T-helper 2 cell treated with Interferon-gamma antibody and Interleukin-4, amounts not matched to agents 5 μg/mL and 100 μg/mL, for 36 hours (primary cell): ENCODE measurements at regions not wholly inside any gene's neighbourhood (a gene's known extent, or its start where the extent isn't known, plus 50 kb on each side); places are given as distances from the start of the nearest gene placed in this dataset.
"Not testable (repeated sequence)": the region's sequence is repeated elsewhere in the genome, so short reads cannot be mapped to it uniquely, and the experiment has no call there.

Source experiments
- DNase-seq: peaks from one replicate; pipeline ENCODE4 v3.0.0; 2021; ENCODE audit warnings: low spot score
- H3K27ac Mint-ChIP-seq: one replicate; pipeline ENCODE4 v1.8.0; 2021; ENCODE audit warnings: mild to moderate bottlenecking, mixed read lengths
- H3K27me3 Mint-ChIP-seq: one replicate; pipeline ENCODE4 v1.8.0; 2021; ENCODE audit warnings: low read depth, mixed read lengths
- H3K36me3 Mint-ChIP-seq: one replicate; pipeline ENCODE4 v1.8.0; 2021; ENCODE audit warnings: low read depth, mixed read lengths
- H3K4me1 Mint-ChIP-seq: one replicate; pipeline ENCODE4 v1.8.0; 2021; ENCODE audit warnings: low read depth, mixed read lengths
- H3K4me3 Mint-ChIP-seq: one replicate; pipeline ENCODE4 v1.8.0; 2022; ENCODE audit warnings: mild to moderate bottlenecking, moderate library complexity, mixed read lengths
- H3K9me3 Mint-ChIP-seq: one replicate; pipeline ENCODE4 v1.8.0; 2021; ENCODE audit warnings: mixed read lengths

DNA sequence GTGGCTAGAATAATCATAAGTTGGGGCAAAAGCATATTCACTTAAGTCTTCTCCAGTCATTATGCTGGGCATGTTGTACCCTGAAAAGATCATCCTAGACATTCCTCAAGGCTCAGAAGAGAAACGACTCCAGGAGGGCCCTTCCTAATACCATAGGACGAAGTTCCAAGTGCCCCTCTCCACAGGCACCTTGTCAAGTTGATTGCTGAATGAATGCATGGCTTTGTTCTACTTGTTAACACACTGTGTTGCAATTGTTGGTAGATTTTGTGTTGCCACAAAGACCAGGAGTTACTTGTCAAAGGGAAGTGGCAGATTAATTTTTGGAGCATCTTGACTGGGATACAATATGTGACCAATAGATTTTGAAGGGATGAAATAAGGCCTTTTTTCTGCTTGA, 194.3 kb upstream of the SMLR1 start:
- no peak overlapping the region for H3K4me3 Mint-ChIP-seq

GRCh38 chr6:130643361-130643760, 183.8 kb upstream of the SMLR1 start:
- Mint-ChIP-seq H3K4me3 (no peak overlapping the region), H3K27me3 (no peaks in the 10 kb centered on the region), H3K27ac (no peak overlapping the region), H3K9me3 (peaks cover 47% of the 10 kb centered on the region), H3K4me1 (peaks cover 4% of the 10 kb centered on the region), H3K36me3 (peaks cover 18% of the 10 kb centered on the region)
- DNase-seq: no peak

More for the DNA sequence above, 194.3 kb upstream of the SMLR1 start:
- H3K9me3 Mint-ChIP-seq: peaks cover 32% of the 10 kb centered on the region
- no peak for DNase-seq
- no peak overlapping the region for H3K27ac Mint-ChIP-seq
- H3K36me3 Mint-ChIP-seq: peaks cover 12% of the 10 kb centered on the region
- peaks cover 8% of the 10 kb centered on the region for H3K4me1 Mint-ChIP-seq
- no peaks in the 10 kb centered on the region for H3K27me3 Mint-ChIP-seq

DNA sequence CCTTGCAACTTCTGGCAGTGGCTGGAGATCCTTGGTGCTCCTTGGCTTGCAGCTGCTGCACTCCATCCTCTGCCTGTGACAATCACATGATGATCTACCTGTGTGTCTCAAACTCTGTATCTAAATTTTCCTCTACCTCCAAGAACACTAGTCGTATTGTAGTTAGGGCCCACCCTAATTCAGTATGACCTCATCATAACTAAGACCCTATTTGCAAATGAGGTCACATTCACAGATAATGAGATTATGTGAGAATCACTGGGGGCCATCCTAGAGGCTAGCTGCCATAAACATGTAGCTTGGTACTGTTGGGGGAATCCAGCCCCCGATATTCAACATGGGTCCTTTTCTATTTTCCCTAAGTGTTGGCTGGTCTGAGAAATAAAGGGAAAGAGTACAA, 183.0 kb upstream of the SMLR1 start:
- peaks cover 15% of the 10 kb centered on the region for H3K36me3 Mint-ChIP-seq
- peaks cover 4% of the 10 kb centered on the region for H3K4me1 Mint-ChIP-seq
- DNase-seq: no peak
- no peak overlapping the region for H3K27ac Mint-ChIP-seq
- H3K27me3 Mint-ChIP-seq: no peaks in the 10 kb centered on the region
- H3K9me3 Mint-ChIP-seq: peaks cover 43% of the 10 kb centered on the region
- no peak overlapping the region for H3K4me3 Mint-ChIP-seq

DNA sequence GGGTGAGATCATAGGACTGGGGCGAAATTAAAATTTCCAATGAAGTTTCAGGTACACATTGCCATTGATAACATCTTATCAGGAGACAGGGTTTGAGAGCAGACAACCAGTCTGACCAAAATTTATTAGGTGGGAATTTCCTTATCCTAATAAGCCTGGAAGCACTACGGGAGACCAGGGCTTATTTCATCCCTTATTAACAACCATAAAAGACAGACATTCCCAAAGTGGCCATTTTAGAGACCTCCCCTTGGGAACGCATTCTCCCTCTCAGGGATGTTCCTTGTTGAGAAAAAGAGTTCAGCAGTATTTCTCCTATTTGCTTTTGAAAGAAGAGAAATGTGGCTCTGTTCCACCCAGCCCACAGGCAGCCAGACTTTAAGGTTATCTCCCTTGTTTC, 182.4 kb upstream of the SMLR1 start:
- Mint-ChIP-seq H3K9me3 (peaks cover 43% of the 10 kb centered on the region), H3K36me3 (peaks cover 15% of the 10 kb centered on the region)
- H3K27ac Mint-ChIP-seq, H3K4me3 Mint-ChIP-seq, H3K27me3 Mint-ChIP-seq, DNase-seq, H3K4me1 Mint-ChIP-seq: not testable (repeated sequence)

GRCh38 chr6:130647246-130647645, 180.0 kb upstream of the SMLR1 start:
- peaks cover 42% of the 10 kb centered on the region for H3K9me3 Mint-ChIP-seq
- no peaks in the 10 kb centered on the region for H3K4me1 Mint-ChIP-seq
- H3K36me3 Mint-ChIP-seq: peaks cover 17% of the 10 kb centered on the region
- H3K27ac Mint-ChIP-seq: no peak overlapping the region
- no peaks in the 10 kb centered on the region for H3K27me3 Mint-ChIP-seq
- DNase-seq: no peak
- H3K4me3 Mint-ChIP-seq: no peak overlapping the region

- H3K4me3 Mint-ChIP-seq: no peak overlapping the region
- no peak for DNase-seq
- H3K36me3 Mint-ChIP-seq: peaks cover 4% of the 10 kb centered on the region
- H3K9me3 Mint-ChIP-seq: peaks cover 10% of the 10 kb centered on the region
- H3K27me3 Mint-ChIP-seq: peaks cover 3% of the 10 kb centered on the region
- H3K27ac Mint-ChIP-seq: no peak overlapping the region
- peaks cover 3% of the 10 kb centered on the region for H3K4me1 Mint-ChIP-seq
These were observed 171.6 kb upstream of the SMLR1 start for GRCh38 chr6:130655586-130655985.

- Mint-ChIP-seq H3K27ac (no peak overlapping the region), H3K36me3 (no peaks in the 10 kb centered on the region), H3K4me1 (peaks cover 3% of the 10 kb centered on the region), H3K9me3 (peaks cover 4% of the 10 kb centered on the region), H3K4me3 (no peak overlapping the region), H3K27me3 (no peaks in the 10 kb centered on the region)
- no peak for DNase-seq
These were observed 166.1 kb upstream of the SMLR1 start for GRCh38 chr6:130661077-130661476.

- no peaks in the 10 kb centered on the region for H3K4me1 Mint-ChIP-seq
- DNase-seq: no peak
- no peak overlapping the region for H3K4me3 Mint-ChIP-seq
- peaks cover 4% of the 10 kb centered on the region for H3K9me3 Mint-ChIP-seq
- no peaks in the 10 kb centered on the region for H3K36me3 Mint-ChIP-seq
- no peaks in the 10 kb centered on the region for H3K27me3 Mint-ChIP-seq
- H3K27ac Mint-ChIP-seq: no peak overlapping the region
These were observed 160.4 kb upstream of the SMLR1 start for GRCh38 chr6:130666786-130667185.

GRCh38 chr6:130670142-130670541, 157.1 kb upstream of the SMLR1 start:
- H3K36me3 Mint-ChIP-seq: no peaks in the 10 kb centered on the region
- H3K4me3 Mint-ChIP-seq: no peak overlapping the region
- no peaks in the 10 kb centered on the region for H3K27me3 Mint-ChIP-seq
- no peak for DNase-seq
- peaks cover 2% of the 10 kb centered on the region for H3K4me1 Mint-ChIP-seq
- no peak overlapping the region for H3K27ac Mint-ChIP-seq
- H3K9me3 Mint-ChIP-seq: peaks cover 5% of the 10 kb centered on the region

- H3K36me3 Mint-ChIP-seq: no peaks in the 10 kb centered on the region
- no peak overlapping the region for H3K4me3 Mint-ChIP-seq
- peaks cover 3% of the 10 kb centered on the region for H3K9me3 Mint-ChIP-seq
- H3K27ac Mint-ChIP-seq: no peak overlapping the region
- H3K27me3 Mint-ChIP-seq: no peaks in the 10 kb centered on the region
- peaks cover 5% of the 10 kb centered on the region for H3K4me1 Mint-ChIP-seq
- DNase-seq: no peak
These were observed 156.1 kb upstream of the SMLR1 start for GRCh38 chr6:130671119-130671518.

DNA sequence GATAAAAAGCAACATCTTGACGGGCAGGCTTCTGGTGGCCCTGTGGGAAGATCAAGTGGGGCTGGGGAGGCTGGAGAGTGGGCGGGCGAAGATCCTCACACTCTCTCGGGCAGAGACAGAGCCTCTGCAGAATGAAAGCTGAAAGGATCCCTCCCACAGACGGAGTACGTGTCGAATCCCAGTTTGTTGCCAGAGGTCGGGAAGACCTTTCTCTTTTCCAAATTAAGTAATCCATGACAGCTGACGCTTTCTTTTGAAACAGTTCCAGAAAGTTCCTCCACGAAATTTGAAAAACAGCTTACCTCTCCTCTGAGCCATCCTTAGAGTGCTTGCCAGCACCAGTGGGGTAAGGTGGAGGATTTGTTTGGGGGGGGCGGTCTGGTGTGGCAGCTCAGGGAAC, 155.6 kb upstream of the SMLR1 start:
- no peaks in the 10 kb centered on the region for H3K27me3 Mint-ChIP-seq
- H3K27ac Mint-ChIP-seq: no peak overlapping the region

DNA sequence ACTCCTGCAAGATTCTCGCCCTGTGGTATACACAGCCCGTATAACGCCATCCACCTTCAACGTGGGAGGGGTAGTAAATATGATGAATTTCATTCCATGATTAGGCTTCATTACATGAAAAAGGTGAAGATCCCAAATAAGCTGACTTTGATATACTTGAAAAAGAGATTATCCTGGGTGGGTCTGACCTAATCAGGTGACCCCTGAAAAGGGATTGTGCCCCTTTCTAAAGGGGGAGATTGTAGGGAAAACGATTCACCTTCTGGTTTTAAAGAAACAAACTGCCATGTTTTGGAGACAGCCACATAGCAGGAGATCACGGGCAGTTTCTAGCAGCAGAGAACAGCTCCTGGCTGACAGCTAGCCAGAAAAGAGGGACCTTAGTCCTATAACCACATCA, 155.1 kb upstream of the SMLR1 start:
- Mint-ChIP-seq H3K9me3 (peaks cover 3% of the 10 kb centered on the region), H3K36me3 (no peaks in the 10 kb centered on the region), H3K4me1 (peaks cover 14% of the 10 kb centered on the region), H3K4me3 (no peak overlapping the region), H3K27me3 (no peaks in the 10 kb centered on the region), H3K27ac (no peak overlapping the region)
- DNase-seq: no peak

More for the DNA sequence above, 155.6 kb upstream of the SMLR1 start:
- Mint-ChIP-seq H3K36me3 (no peaks in the 10 kb centered on the region), H3K4me1 (peaks cover 9% of the 10 kb centered on the region), H3K9me3 (peaks cover 3% of the 10 kb centered on the region), H3K4me3 (no peak overlapping the region)
- no peak for DNase-seq

GRCh38 chr6:130674604-130675003, 152.6 kb upstream of the SMLR1 start:
- peaks cover 16% of the 10 kb centered on the region for H3K9me3 Mint-ChIP-seq
- DNase-seq: no peak
- H3K27ac Mint-ChIP-seq: no peak overlapping the region
- H3K27me3 Mint-ChIP-seq: no peaks in the 10 kb centered on the region
- H3K4me1 Mint-ChIP-seq: peaks cover 15% of the 10 kb centered on the region
- H3K36me3 Mint-ChIP-seq: peaks cover 6% of the 10 kb centered on the region
- no peak overlapping the region for H3K4me3 Mint-ChIP-seq

DNA sequence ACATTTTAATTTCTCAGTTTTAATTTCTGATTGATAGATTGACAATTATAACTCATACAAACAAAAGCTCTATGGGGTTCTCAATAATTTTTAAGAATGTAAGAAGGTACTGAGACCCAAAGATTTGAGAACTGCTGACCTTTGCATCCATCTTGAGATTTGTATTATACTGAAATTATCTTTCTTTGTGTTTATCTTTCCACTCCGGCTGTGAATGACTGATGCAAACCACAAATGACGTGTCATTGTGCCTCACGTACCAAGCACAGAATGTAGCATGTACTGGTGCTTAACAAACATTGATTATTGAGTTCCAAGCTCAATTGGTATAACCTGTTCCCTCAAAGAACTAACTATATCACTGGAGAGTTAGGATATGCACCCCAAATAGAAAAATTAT, 152.1 kb upstream of the SMLR1 start:
- no peak overlapping the region for H3K27ac Mint-ChIP-seq
- no peak for DNase-seq
- H3K9me3 Mint-ChIP-seq: peaks cover 19% of the 10 kb centered on the region
- H3K36me3 Mint-ChIP-seq: peaks cover 6% of the 10 kb centered on the region
- peaks cover 15% of the 10 kb centered on the region for H3K4me1 Mint-ChIP-seq
- no peaks in the 10 kb centered on the region for H3K27me3 Mint-ChIP-seq
- no peak overlapping the region for H3K4me3 Mint-ChIP-seq

GRCh38 chr6:130676077-130676772, 151.0 kb upstream of the SMLR1 start:
- Mint-ChIP-seq H3K27me3 (no peaks in the 10 kb centered on the region), H3K4me3 (no peak overlapping the region), H3K4me1 (peaks cover 15% of the 10 kb centered on the region), H3K27ac (no peak overlapping the region), H3K9me3 (peaks cover 19% of the 10 kb centered on the region), H3K36me3 (peaks cover 6% of the 10 kb centered on the region)
- DNase-seq: no peak
